B cell (primary cell): ENCODE measurements at regions not wholly inside any gene's neighbourhood (a gene's known extent, or its start where the extent isn't known, plus 50 kb on each side); places are given as distances from the start of the nearest gene placed in this dataset.

Source experiments
- EZH2 ChIP-seq: IDR thresholded peaks from 2 replicates; pipeline ENCODE4 v1.6.1; 2012; ENCODE audit warnings: borderline replicate concordance, low read depth, mild to moderate bottlenecking, moderate library complexity, low read length; ENCODE audit not compliant: insufficient read depth, poor library complexity, severe bottlenecking
- TF ChIP-seq, protein P1 (sequence below): fragments of 200-600 bp; IDR thresholded peaks from one replicate; pipeline ENCODE4 v1.8.0; 2022; ENCODE audit warnings: antibody characterized with exemption, mild to moderate bottlenecking

DNA sequence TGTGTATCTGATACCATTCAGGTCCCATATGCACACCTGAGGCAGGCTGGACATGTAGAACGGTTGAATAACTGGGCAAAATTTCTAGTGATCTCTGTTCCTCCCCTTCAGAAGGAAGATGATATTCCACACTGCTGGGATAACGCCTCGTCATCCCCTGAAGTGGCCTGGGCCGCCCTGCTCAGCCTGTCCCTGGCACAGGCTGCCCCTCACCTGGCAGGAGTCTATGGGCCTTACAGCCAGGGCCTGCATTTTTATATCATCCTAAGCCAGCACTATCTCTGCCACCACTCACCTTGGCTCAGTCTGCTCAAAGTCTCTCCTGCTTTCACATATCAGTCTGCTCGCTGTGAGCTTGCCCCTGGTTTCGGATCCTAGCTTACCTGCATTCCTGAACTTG, 209.2 kb downstream of the CSNK2A3 start:
- TF ChIP-seq, protein P1, sequence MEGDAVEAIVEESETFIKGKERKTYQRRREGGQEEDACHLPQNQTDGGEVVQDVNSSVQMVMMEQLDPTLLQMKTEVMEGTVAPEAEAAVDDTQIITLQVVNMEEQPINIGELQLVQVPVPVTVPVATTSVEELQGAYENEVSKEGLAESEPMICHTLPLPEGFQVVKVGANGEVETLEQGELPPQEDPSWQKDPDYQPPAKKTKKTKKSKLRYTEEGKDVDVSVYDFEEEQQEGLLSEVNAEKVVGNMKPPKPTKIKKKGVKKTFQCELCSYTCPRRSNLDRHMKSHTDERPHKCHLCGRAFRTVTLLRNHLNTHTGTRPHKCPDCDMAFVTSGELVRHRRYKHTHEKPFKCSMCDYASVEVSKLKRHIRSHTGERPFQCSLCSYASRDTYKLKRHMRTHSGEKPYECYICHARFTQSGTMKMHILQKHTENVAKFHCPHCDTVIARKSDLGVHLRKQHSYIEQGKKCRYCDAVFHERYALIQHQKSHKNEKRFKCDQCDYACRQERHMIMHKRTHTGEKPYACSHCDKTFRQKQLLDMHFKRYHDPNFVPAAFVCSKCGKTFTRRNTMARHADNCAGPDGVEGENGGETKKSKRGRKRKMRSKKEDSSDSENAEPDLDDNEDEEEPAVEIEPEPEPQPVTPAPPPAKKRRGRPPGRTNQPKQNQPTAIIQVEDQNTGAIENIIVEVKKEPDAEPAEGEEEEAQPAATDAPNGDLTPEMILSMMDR: no peak
- TF ChIP-seq EZH2: no peak
